NCI-H526 (cell line): ENCODE measurements at regions not wholly inside any gene's neighbourhood (a gene's known extent, or its start where the extent isn't known, plus 50 kb on each side); places are given as distances from the start of the nearest gene placed in this dataset.
"Not testable (repeated sequence)": the region's sequence is repeated elsewhere in the genome, so short reads cannot be mapped to it uniquely, and the experiment has no call there.

Source experiments
- DNase-seq, 2 experiments: peaks; one replicate each; lab custom pipeline; 2025; lab: John Stamatoyannopoulos, UW

- no peak for DNase-seq
Measured at GRCh38 chr9:110123341-110124095, 84.4 kb downstream of the C9orf152 start.

DNA sequence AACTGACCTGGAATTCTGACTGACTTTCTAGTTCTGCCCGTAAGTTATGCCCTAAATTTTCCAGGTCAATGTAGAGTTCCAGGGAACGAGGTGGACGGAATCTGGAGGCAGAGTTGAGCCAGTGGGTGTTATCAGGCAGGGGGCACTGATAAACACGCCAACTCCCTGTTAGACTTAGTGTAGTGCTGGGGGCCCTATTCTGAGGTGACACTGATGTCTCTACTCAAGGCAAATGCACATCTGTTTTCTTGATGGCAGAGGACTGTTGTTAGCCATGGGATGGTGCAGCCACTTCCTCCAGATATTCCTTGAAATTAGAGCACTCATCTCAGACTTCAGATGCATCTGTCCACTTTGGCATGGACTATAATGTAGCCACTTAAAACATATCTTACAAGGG, 83.5 kb downstream of the C9orf152 start:
- no peak for DNase-seq

GRCh38 chr9:110125207-110125751, 82.7 kb downstream of the C9orf152 start:
- peak in 1 of 2 experiments; percentile 15 for DNase-seq

DNA sequence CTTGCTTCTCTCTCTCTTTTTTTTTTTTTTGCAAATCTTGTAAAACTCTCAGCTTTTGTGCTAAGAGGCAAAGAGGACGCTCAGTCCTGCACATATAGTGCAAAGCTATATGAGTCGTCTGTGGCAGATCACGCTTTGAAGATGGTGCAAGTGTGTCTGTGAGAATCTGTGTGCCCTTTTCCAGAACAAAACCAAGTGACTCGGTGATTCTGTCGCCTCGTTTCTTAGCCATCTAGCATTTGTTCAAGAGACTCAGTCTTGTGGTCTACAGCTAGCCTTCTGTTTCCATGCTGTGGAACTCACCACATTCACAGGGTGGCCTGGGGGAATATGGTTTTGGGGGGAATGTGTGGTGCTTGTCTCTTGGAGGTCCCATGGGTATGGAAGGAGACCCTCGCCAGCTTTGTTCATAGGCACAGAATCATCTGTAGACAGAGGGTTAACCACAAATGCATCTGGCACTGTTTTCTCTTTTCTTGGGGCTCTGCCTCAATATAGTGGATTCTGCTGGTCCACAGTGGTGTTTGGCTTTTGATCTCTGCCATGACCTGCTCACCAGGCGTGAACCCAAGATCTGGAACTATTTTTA, 82.1 kb downstream of the C9orf152 start:
- no peak for DNase-seq

DNA sequence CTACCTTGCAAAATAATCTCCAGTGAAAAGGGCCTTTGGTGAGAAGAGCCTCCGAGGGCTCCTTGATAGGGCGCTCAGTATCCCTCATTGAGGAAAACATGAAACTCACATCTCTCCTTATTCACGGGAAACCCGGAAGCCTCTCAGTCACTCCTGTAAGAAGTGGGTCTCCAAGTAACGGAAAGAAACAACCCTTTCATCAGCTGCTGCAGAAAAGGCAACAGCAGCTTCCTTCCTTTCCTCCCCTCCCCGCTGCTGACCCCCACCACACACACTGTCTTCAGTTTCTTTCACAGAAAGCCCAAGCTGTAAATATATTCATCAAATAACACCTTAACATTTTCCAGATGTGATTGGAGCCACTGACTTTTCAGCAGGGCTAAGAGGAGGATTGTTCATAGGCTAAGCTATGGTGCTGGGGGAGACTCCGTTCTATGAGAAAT, 81.4 kb downstream of the C9orf152 start:
- no peak for DNase-seq

- DNase-seq, result no peak
Measured at GRCh38 chr9:110126986-110127864, 80.7 kb downstream of the C9orf152 start.

DNA sequence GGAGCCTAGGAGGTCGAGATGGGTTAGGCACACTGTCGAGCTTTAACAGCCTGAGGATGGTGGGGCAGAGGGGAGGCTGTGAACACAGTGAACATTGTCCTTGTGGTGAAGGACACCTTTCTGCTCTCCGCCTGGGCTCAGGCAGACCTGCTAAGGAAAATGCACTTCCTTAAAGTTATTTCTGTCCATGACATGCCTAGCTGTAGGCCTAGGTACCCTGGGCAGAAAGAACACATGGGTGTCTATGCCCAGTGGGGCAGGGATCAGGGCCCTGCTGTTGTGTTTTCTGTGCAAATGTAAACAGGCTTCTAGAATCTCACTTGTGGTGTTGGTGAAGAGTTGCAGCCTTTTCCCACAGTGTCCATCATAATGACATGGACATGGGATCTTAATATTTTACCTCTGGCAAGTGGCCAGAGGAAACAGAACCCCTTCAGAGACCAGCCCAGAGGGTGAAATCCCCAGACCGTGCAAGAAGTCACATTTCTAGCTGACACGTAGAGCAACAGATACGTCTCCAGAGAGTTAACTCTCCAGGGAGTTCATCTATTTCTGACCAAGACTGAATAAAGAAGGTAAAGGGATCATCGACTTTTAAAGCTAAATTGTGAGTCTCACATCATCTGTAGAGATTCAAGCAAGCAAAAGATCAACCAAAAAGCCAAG, 79.2 kb downstream of the C9orf152 start:
- DNase-seq, result no peak

DNA sequence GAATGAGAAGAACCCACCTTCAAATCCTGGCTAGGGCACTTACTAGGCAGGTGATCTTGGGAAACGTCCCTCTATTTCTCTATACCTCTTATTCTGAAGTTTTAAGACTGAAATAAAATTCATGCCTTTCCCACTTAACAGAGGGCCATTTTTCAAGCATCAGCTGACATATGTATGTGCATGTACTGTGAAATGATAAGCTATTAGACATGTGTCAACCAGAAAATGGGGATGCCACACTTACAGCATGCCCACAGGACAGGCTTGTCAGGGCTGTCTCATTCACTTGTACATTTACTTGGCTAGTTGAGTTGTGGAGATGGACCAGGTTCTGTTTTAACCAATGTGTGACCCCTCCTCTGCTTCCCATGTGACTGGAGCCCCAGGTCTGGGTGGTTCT, 78.5 kb downstream of the C9orf152 start:
- no peak for DNase-seq

GRCh38 chr9:110130211-110130610, 77.7 kb downstream of the C9orf152 start:
- peak in 1 of 2 experiments; percentile 8 for DNase-seq

DNA sequence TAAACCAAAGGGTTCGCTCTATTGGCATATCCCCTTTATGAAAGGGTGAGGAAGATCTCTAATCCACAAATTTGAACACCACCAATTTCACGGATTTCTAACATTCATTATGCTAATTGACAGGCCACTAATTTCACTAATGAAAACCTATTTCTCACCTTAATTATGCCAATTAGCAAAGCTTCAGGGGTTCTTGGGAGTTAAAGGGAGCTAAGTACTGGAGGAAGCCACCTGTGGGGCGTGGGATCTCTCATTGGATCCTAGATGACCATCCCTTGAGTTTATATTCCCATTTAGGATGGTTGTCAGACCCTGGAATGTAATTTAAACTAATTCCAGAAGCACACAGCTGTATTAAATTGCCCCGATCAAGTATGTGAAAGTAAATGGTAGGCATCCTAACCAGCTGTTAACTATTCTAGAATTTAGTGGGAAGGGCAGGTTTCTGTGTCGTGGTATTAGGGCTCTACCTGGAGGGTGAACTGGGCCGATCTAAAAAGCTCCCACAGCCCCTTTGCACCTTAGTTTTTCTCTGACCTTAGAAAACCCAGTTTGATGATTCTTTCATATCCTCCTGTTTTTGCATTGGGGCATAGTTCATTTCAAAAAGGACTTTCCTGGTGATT, 77.1 kb downstream of the C9orf152 start:
- no peak for DNase-seq

GRCh38 chr9:110131499-110131898, 76.5 kb downstream of the C9orf152 start:
- DNase-seq, result no peak

GRCh38 chr9:110132531-110132930, 75.4 kb downstream of the C9orf152 start:
- not testable (repeated sequence) for DNase-seq

DNA sequence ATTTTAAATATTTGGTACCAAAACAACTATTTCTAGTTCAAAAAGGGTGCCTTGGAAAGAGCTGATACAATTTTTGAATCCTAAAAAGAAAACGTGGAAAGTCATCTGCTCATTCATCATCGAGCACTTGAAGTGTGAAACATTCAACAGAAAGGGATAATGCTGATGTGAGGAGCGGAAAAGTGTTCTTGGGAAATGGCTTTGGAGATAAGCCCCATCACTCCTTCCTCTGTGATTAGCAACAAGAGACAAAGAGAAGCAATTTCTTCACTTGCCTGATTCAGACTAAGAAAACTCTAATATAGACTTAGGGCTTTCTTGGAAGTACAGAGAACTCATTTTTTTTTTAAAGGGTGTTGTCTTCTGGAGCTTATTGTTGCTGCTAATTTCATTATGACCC, 74.9 kb downstream of the C9orf152 start:
- no peak for DNase-seq

GRCh38 chr9:110133608-110134210, 74.2 kb downstream of the C9orf152 start:
- DNase-seq, result no peak

DNA sequence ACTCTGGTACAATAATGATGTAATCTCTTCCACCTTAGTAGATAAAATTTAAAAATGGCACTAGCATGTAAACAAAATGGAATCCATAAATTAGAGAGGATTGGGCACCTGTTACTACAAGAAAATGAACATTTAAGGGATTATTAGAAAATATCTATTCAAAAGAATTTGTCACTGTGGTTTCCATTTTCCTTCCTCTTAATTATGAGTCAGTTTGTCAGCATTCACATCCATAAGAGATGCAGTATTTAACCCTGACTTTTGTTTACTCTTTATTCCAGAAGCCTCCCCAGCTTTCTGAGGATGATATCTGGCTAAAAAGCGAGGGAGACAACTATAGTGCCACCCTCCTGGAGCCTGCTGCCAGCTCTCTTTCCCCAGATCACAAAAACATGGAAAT, 72.1 kb downstream of the C9orf152 start:
- no peak for DNase-seq

DNA sequence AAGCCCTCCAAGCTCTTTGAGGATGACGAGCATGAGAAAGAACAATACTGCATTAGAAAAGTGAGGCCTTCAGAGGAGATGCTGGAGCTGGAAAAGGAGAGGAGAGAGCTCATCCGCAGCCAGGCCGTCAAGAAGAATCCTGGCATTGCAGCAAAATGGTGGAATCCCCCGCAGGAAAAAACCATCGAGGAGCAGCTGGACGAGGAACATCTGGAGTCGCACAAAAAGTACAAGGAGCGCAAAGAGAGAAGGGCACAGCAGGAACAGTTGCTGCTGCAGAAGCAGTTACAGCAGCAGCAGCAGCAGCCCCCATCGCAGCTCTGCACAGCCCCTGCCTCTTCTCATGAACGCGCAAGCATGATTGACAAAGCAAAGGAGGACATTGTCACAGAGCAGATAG, 71.2 kb downstream of the C9orf152 start:
- DNase-seq, result no peak

DNA sequence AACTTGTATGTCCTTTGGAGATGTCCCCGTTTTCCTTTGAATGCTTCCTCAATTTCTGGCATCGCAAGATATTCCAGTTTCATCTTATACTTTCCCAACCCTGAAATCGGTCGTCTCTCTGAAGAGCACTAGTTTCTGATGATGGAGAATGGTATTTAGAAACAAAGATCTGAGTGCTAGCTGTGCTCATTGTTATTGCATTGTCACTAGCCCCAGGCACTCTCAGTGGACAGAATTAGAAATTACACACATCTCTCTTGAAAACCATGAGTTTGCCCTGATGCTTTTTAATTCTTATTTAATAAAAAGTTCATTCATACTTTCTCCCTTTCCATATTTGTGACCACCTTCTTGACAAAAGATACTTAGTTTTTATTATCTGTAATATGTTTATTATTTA, 67.7 kb downstream of the C9orf152 start:
- no peak for DNase-seq

GRCh38 chr9:110141227-110141793, 66.6 kb downstream of the C9orf152 start:
- no peak for DNase-seq

GRCh38 chr9:110142253-110142652, 65.7 kb downstream of the C9orf152 start:
- peak; percentile 85 to 94 for DNase-seq

- DNase-seq, result peak; percentile 52 to 71
Measured at GRCh38 chr9:110142868-110143481, 65.0 kb downstream of the C9orf152 start.
